Prostate gland (tissue), 2 donors: ENCODE measurements at regions not wholly inside any gene's neighbourhood (a gene's known extent, or its start where the extent isn't known, plus 50 kb on each side); places are given as distances from the start of the nearest gene placed in this dataset.

ENCODE experiments used
- DNase-seq: peaks from one replicate; pipeline ENCODE4 v3.0.0-alpha.2; 2019; ENCODE audit warnings: low spot score
- H3K27ac ChIP-seq, 2 donors: fragments of 200-600 bp; sonication (generic); 2 replicates each; pipeline ENCODE4 v1.5.1; 2017 to 2019
- H3K27me3 ChIP-seq: fragments of 200-600 bp; sonication (generic); replicated peaks from 2 replicates; pipeline ENCODE4 v1.5.1; 2019; ENCODE audit not compliant: insufficient read depth
- H3K36me3 ChIP-seq, 2 donors: fragments of 200-600 bp; sonication (generic); 1 replicate in 1 of 2; 2 replicates in 1 of 2; pipeline versions ENCODE4 v1.5.1 to v1.8.1; 2017 to 2019
- H3K4me1 ChIP-seq: fragments of 200-600 bp; sonication (generic); replicated peaks from 2 replicates; pipeline ENCODE4 v1.5.1; 2019
- H3K4me3 ChIP-seq, 2 donors: fragments of 200-600 bp; sonication (generic); 2 replicates each; pipeline ENCODE4 v1.5.1; 2017 to 2019
- H3K9me3 ChIP-seq: fragments of 200-600 bp; sonication (generic); 2 replicates; pipeline ENCODE4 v1.5.1; 2017
- CTCF ChIP-seq, 4 experiments: fragments of 200-600 bp in 2 of 4; fragments of 450-650 bp in 2 of 4; sonication (generic) in 2 of 4; IDR thresholded peaks; 1 replicate in 3 of 4; 2 replicates in 1 of 4; pipeline ENCODE4 v1.5.1; 2016 to 2019; ENCODE audit warnings: antibody characterized with exemption in 4 of 4, mild to moderate bottlenecking in 2 of 4, moderate library complexity in 2 of 4
- POLR2A ChIP-seq: fragments of 450-650 bp; IDR thresholded peaks from one replicate; pipeline ENCODE4 v1.6.1; 2016; ENCODE audit warnings: antibody characterized with exemption, mild to moderate bottlenecking
- POLR2AphosphoS5 ChIP-seq: sonication (generic); formaldehyde crosslinking; IDR thresholded peaks from one replicate; pipeline ENCODE4 v1.6.1; 2017; ENCODE audit warnings: antibody characterized with exemption
- WGBS: methylation state at CpG from one replicate; pipeline ENCODE4 v1.1.5; 2018; 5-methylcytosine and 5-hydroxymethylcytosine counted together
- intact Hi-C: fragments of 100-400 bp; cut with DNase I; formaldehyde crosslinking; loops from one replicate; pipeline ENCODE4 v1.14.2; 2022

DNA sequence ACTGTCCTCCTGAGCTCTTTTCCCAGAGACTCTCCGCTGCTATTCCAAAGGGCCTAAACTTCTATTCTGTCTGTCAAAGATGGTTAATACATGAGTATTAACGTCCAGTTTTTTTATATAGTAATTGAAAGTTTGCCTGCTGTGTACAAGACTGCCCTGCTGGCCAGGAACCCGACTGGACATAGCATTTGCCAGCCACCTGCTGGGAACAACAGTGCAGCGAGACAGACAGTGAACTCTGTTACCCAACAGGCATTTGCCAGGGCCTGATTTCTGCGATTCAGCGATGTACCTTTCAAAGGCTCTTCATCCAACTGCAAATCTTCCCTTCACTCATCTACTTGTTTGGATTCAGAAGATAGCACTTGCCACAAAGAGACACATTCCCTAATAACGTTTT, 128.8 kb upstream of the SEM1 start:
- no peak for DNase-seq
- intact Hi-C loops = no loop called here
- TF ChIP-seq CTCF (IDR thresholded peaks at IDR 0.05) (no peak), POLR2AphosphoS5 (no peak), POLR2A (no peak)
- no peak overlapping the region for H3K4me3 ChIP-seq
- H3K36me3 ChIP-seq = no peaks in the 10 kb centered on the region
- no peaks in the 10 kb centered on the region for H3K4me1 ChIP-seq
- no peaks in the 10 kb centered on the region for H3K27me3 ChIP-seq
- no peaks in the 10 kb centered on the region for H3K9me3 ChIP-seq
- 75% methylated on average over 7 of the region's 7 CpGs for WGBS
- H3K27ac ChIP-seq = no peak overlapping the region

DNA sequence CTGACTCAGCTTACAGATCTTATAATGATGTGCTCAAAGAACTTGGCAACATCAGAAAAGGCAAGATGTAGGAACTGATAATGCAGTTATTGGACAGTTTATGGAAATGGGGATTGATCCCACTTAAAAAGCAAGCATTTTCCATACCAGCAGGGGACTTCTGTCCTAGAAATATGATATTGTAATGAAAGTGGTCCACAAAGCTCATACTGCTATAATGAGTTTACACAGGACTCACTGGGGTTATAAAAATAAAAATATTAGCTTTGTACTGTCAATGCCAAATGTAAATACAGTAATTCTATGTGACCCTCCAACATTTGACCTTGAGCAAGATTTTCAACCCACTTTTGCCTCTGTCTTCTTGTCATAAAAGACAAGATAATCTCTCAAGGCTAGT, 145.5 kb upstream of the SEM1 start:
- H3K4me3 ChIP-seq = no peak overlapping the region
- H3K27ac ChIP-seq = no peak overlapping the region
- no peak for TF ChIP-seq POLR2AphosphoS5
- no peak for TF ChIP-seq CTCF (IDR thresholded peaks at IDR 0.05)
- TF ChIP-seq POLR2A = no peak
- no peaks in the 10 kb centered on the region for H3K36me3 ChIP-seq
- no peaks in the 10 kb centered on the region for H3K27me3 ChIP-seq
- DNase-seq = no peak
- intact Hi-C loops = no loop called here
- H3K9me3 ChIP-seq = no peaks in the 10 kb centered on the region
- no peaks in the 10 kb centered on the region for H3K4me1 ChIP-seq

GRCh38 chr7:96855691-96856090, 146.0 kb upstream of the SEM1 start:
- Histone ChIP-seq H3K36me3 (no peaks in the 10 kb centered on the region), H3K27me3 (no peaks in the 10 kb centered on the region), H3K9me3 (no peaks in the 10 kb centered on the region), H3K4me1 (no peaks in the 10 kb centered on the region), H3K4me3 (no peak overlapping the region), H3K27ac (no peak overlapping the region)
- intact Hi-C loops = no loop called here
- DNase-seq = no peak
- WGBS = 80% methylated on average over 1 of the region's 1 CpG
- TF ChIP-seq POLR2AphosphoS5 = no peak
- TF ChIP-seq CTCF (IDR thresholded peaks at IDR 0.05) = no peak
- TF ChIP-seq POLR2A = no peak

DNA sequence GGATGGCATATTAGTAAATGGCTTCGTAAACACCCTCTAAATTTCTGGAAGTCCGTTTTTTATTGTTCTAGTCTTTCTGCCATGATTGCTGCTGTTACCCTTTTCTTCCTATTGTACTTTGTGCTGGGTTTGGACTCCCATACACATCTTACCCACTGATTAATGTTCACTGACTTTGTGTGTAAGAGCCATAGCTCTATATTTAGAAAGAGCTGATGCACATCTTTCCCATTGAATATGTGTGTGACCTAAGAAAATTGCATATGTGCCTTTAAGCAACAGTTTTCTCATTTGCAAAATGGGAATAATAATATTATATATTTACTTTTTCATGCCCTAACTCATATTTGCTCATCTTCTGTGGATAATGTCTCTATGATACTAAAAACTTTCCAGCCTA, 135.8 kb upstream of the DLX6 start:
- Histone ChIP-seq H3K4me1 (no peaks in the 10 kb centered on the region), H3K27me3 (no peaks in the 10 kb centered on the region), H3K9me3 (no peaks in the 10 kb centered on the region), H3K4me3 (no peak overlapping the region), H3K36me3 (no peaks in the 10 kb centered on the region), H3K27ac (no peak overlapping the region)
- 76% methylated on average over 2 of the region's 2 CpGs for WGBS
- DNase-seq = no peak
- intact Hi-C loops = no loop called here
- TF ChIP-seq POLR2AphosphoS5 (no peak), CTCF (IDR thresholded peaks at IDR 0.05) (no peak), POLR2A (no peak)

- Histone ChIP-seq H3K4me1 (no peaks in the 10 kb centered on the region), H3K9me3 (no peaks in the 10 kb centered on the region), H3K36me3 (no peaks in the 10 kb centered on the region), H3K27ac (no peak overlapping the region), H3K4me3 (no peak overlapping the region), H3K27me3 (no peaks in the 10 kb centered on the region)
- TF ChIP-seq CTCF (IDR thresholded peaks at IDR 0.05) (no peak), POLR2A (no peak), POLR2AphosphoS5 (no peak)
- intact Hi-C loops = no loop called here
- 68% methylated on average over 2 of the region's 2 CpGs for WGBS
- DNase-seq = no peak
Measured at GRCh38 chr7:96870185-96870584, 135.2 kb upstream of the DLX6 start.
